Right atrium auricular region (tissue), 2 donors: ENCODE measurements at regions not wholly inside any gene's neighbourhood (a gene's known extent, or its start where the extent isn't known, plus 50 kb on each side); places are given as distances from the start of the nearest gene placed in this dataset.

ENCODE experiments used
- DNase-seq: peaks from one replicate; pipeline ENCODE4 v3.0.0-alpha.2; 2019; ENCODE audit warnings: low spot score
- H3K27ac ChIP-seq, 2 donors: fragments of 200-600 bp; sonication (generic); 1 replicate in 1 of 2; 2 replicates in 1 of 2; pipeline ENCODE4 v1.5.1; 2016 to 2019
- H3K27me3 ChIP-seq, 2 donors: fragments of 200-600 bp; sonication (generic); one replicate each; pipeline versions ENCODE4 v1.5.1 to v1.6.0; 2017 to 2019
- H3K36me3 ChIP-seq: fragments of 200-600 bp; sonication (generic); one replicate; pipeline ENCODE4 v1.5.1; 2016
- H3K4me1 ChIP-seq, 2 donors: fragments of 200-600 bp; sonication (generic); one replicate each; pipeline versions ENCODE4 v1.5.1 to v1.6.0; 2017 to 2019
- H3K4me3 ChIP-seq, 2 donors: fragments of 200-600 bp; sonication (generic); 1 replicate in 1 of 2; 2 replicates in 1 of 2; pipeline ENCODE4 v1.5.1; 2017 to 2019; ENCODE audit warnings: mild to moderate bottlenecking in 1 of 2, moderate library complexity in 1 of 2
- H3K9me3 ChIP-seq, 2 donors: fragments of 200-600 bp; sonication (generic); one replicate each; pipeline ENCODE4 v1.5.1; 2019
- TF ChIP-seq, protein P1 (sequence below), 2 donors: fragments of 200-600 bp; sonication (generic); IDR thresholded peaks; one replicate each; pipeline ENCODE4 v1.5.1; 2019; ENCODE audit warnings: antibody characterized with exemption in 2 of 2

DNA sequence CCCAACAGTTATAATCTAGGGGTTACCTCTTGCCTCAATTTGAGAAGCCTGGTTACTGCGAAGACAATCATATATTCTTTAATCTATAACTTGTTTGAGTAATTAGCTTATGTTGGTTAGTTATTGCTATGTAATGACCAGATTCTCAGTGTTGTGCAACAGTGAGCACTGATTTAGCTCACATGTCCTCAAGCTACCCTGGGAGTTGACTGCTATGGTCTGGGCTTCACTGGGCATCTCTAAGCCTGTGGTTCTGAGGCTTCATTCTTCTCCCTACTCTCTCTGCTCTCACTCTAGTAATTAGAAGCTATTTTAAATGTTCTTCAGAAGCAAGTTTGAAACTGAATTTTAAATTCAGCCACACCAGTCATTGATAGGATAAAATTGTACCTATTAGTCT, 371.8 kb downstream of the PBX1 start:
- Histone ChIP-seq H3K27me3 (no peaks in the 10 kb centered on the region), H3K27ac (no peak overlapping the region), H3K9me3 (no peaks in the 10 kb centered on the region), H3K4me3 (no peak overlapping the region), H3K4me1 (no peaks in the 10 kb centered on the region), H3K36me3 (no peaks in the 10 kb centered on the region)
- no peak for DNase-seq
- TF ChIP-seq, protein P1, sequence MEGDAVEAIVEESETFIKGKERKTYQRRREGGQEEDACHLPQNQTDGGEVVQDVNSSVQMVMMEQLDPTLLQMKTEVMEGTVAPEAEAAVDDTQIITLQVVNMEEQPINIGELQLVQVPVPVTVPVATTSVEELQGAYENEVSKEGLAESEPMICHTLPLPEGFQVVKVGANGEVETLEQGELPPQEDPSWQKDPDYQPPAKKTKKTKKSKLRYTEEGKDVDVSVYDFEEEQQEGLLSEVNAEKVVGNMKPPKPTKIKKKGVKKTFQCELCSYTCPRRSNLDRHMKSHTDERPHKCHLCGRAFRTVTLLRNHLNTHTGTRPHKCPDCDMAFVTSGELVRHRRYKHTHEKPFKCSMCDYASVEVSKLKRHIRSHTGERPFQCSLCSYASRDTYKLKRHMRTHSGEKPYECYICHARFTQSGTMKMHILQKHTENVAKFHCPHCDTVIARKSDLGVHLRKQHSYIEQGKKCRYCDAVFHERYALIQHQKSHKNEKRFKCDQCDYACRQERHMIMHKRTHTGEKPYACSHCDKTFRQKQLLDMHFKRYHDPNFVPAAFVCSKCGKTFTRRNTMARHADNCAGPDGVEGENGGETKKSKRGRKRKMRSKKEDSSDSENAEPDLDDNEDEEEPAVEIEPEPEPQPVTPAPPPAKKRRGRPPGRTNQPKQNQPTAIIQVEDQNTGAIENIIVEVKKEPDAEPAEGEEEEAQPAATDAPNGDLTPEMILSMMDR (IDR thresholded peaks at IDR 0.05), result no peak

DNA sequence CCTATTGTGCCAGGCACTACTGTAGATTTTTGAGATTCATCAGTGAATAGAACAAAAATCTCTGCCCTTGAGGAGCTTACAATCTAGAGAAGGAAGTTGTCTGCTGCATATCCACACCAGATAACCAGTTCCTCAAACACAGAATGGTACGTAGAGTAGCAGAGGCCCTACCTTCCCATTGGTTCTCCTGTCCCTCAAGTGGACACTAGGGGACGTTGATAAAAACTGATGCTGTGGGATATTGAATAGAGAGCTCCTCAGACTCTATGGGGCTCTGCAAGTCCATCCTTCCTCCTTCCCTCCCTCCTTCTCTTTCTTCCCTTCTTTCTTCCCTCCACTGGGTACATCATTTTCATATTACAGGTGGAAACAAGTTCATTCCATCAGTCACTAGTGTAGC, 371.3 kb downstream of the PBX1 start:
- no peak for DNase-seq
- H3K4me1 ChIP-seq, result no peaks in the 10 kb centered on the region
- no peaks in the 10 kb centered on the region for H3K27me3 ChIP-seq
- H3K4me3 ChIP-seq, result no peak overlapping the region
- H3K27ac ChIP-seq, result no peak overlapping the region
- H3K36me3 ChIP-seq, result no peaks in the 10 kb centered on the region
- TF ChIP-seq, protein P1 (IDR thresholded peaks at IDR 0.05), result no peak
- no peaks in the 10 kb centered on the region for H3K9me3 ChIP-seq

DNA sequence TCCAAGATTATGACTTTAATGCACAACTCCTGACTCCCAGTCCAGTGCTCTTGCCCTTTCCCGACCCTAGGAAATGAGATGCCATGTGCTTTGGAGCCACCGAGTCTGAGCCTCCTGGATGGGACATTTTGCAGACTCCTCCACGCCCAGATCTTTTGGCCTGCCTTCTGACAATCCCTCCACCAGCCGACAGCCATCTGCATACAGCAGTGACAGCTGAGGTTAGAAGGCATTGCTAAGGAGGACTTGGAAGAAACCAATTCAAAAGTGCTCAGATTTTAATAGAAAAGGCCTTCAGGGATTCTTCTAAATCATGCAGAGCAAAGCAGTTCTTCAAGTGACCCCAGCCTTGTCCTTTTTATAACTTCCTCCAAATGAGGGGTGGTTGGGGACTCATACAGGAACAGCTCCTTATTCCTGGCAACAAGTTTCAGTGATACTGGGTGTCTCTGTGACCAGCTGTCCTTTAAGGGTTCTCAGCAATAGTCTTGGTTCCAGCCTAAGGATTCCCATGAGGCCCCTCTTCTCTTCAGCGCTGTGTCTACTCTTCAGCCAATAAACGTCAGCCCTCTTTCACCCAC, 369.3 kb downstream of the PBX1 start:
- DNase-seq, result no peak
- Histone ChIP-seq H3K9me3 (no peaks in the 10 kb centered on the region), H3K36me3 (no peaks in the 10 kb centered on the region), H3K4me3 (no peak overlapping the region), H3K27ac (no peak overlapping the region), H3K4me1 (no peaks in the 10 kb centered on the region), H3K27me3 (no peaks in the 10 kb centered on the region)
- TF ChIP-seq, protein P1 (IDR thresholded peaks at IDR 0.05), result no peak

DNA sequence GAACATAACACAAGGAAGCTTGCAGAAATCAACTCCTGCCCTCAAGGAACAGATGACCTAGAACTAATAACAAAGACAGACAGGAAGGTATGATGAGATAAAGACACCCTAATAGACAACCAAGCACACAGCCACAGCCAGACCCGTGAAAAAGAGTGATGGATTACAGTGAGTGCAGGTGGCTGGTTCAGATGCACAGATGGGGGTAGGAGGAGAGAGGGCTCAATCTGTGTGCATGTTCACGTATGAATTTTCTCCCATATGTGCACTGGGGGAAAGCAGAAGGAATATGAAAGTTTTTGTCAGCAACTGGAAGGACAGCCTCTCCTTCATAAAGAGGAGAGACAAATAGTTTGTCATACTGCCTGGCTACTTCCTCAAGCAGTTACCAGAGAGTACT, 367.1 kb downstream of the PBX1 start:
- TF ChIP-seq, protein P1 (IDR thresholded peaks at IDR 0.05), result no peak
- Histone ChIP-seq H3K4me1 (no peaks in the 10 kb centered on the region), H3K9me3 (no peaks in the 10 kb centered on the region), H3K36me3 (no peaks in the 10 kb centered on the region), H3K27ac (no peak overlapping the region), H3K4me3 (no peak overlapping the region), H3K27me3 (no peaks in the 10 kb centered on the region)
- DNase-seq, result no peak

DNA sequence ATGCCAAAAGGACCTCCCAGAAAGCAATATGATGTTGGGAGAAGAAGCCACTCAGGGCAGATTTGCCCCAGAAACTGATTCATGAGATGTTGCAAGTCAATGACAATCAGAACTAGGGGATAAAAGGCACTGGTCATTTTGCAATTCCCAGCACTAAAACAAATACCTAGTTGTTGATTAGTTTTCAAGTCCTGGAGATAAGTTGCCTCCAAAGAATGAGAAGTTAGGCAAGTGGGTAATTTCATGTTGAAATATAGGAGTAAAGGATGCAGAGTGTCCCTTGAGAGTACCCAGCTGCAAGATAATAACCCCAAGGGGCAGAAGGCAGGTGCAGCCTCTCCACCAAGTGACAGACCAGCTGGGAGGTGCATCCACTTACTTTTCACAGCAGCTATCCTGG, 363.6 kb downstream of the PBX1 start:
- no peaks in the 10 kb centered on the region for H3K27me3 ChIP-seq
- H3K36me3 ChIP-seq, result no peaks in the 10 kb centered on the region
- no peak for DNase-seq
- TF ChIP-seq, protein P1 (IDR thresholded peaks at IDR 0.05), result no peak
- no peak overlapping the region for H3K27ac ChIP-seq
- H3K4me3 ChIP-seq, result no peak overlapping the region
- H3K9me3 ChIP-seq, result no peaks in the 10 kb centered on the region
- H3K4me1 ChIP-seq, result no peaks in the 10 kb centered on the region

DNA sequence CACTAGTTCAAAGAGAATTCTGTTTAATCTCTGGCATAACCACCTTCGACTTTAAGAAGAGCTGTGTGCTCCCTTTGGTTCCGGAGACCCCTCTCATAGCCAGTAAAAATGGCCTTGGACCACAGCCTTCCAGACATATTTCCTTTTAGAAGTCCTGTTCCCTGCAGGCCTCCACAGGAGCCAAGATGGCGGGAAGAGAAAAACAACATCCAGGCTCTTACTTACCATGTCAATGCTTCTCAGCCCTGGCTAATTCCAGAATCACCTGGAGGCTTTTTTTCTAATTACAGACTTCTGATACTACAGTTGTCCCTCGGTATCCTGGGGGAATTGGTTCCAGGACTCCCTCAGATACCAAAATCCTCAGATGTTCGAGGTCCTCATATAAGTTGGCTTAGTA, 362.5 kb downstream of the PBX1 start:
- DNase-seq, result no peak
- Histone ChIP-seq H3K36me3 (no peaks in the 10 kb centered on the region), H3K27ac (no peak overlapping the region), H3K4me1 (no peaks in the 10 kb centered on the region), H3K27me3 (no peaks in the 10 kb centered on the region), H3K9me3 (no peaks in the 10 kb centered on the region), H3K4me3 (no peak overlapping the region)
- TF ChIP-seq, protein P1 (IDR thresholded peaks at IDR 0.05), result no peak
